B cell (primary cell): ENCODE measurements at regions not wholly inside any gene's neighbourhood (a gene's known extent, or its start where the extent isn't known, plus 50 kb on each side); places are given as distances from the start of the nearest gene placed in this dataset.

Experiments
- ATAC-seq: fragments of 200-7000 bp; cut with Tn5 transposase; one replicate; pipeline ENCODE4 v1.10.0; 2021; ENCODE audit warnings: low read depth, mild to moderate bottlenecking, moderate number of reproducible peaks, moderate library complexity
- CTCF ChIA-PET: fragments of 350-600 bp; sonication (Branson Sonifier 250); formaldehyde crosslinking; loops from one replicate; lab custom pipeline; 2021; ENCODE audit warnings: antibody characterized with exemption, inconsistent platforms; lab: Charles Lee
- POLR2A ChIA-PET: fragments of 350-600 bp; sonication (Branson Sonifier 250); formaldehyde crosslinking; loops from one replicate; lab custom pipeline; 2021; ENCODE audit warnings: antibody characterized with exemption; lab: Charles Lee
- DNase-seq: peaks from one replicate; pipeline ENCODE4 v3.0.0; 2013
- H2AFZ ChIP-seq: 2 replicates; pipeline ENCODE4 v1.6.1; 2012; ENCODE audit warnings: mild to moderate bottlenecking, low read depth, low read length; ENCODE audit not compliant: insufficient read depth, poor library complexity, severe bottlenecking
- H3K27ac ChIP-seq, 2 donors: 1 replicate in 1 of 2; 2 replicates in 1 of 2; pipeline ENCODE4 v1.5.1; 2012 to 2013; ENCODE audit warnings: low read length in 2 of 2, mild to moderate bottlenecking in 2 of 2, moderate library complexity in 1 of 2
- H3K27me3 ChIP-seq, 4 experiments: fragments of 200-600 bp in 1 of 4; sonication (generic) in 1 of 4; replicated peaks in 1 of 4; 1 replicate in 2 of 4; 2 replicates in 2 of 4; pipeline versions ENCODE4 v1.6.1 to v1.7.0; 2013 to 2016; ENCODE audit warnings: low read length in 3 of 4, mild to moderate bottlenecking in 2 of 4, mixed read lengths in 1 of 4, moderate library complexity in 1 of 4; ENCODE audit not compliant: insufficient read depth in 4 of 4, control insufficient read depth in 3 of 4; ENCODE audit errors: control extremely low read depth in 1 of 4
- H3K36me3 ChIP-seq, 2 experiments: replicated peaks in 1 of 2; 1 replicate in 1 of 2; 2 replicates in 1 of 2; pipeline versions ENCODE4 v1.6.1 to v1.7.1; 2013; ENCODE audit warnings: low read length in 1 of 2; ENCODE audit not compliant: insufficient read depth in 2 of 2, control insufficient read depth in 1 of 2; ENCODE audit errors: control extremely low read depth in 1 of 2, extremely low read depth in 1 of 2
- H3K4me1 ChIP-seq, 2 donors: fragments of 200-600 bp in 1 of 2; sonication (generic) in 1 of 2; 1 replicate in 1 of 2; 2 replicates in 1 of 2; pipeline versions ENCODE4 v1.5.1 to v1.6.1; 2013 to 2017; ENCODE audit warnings: low read length in 2 of 2; ENCODE audit not compliant: control insufficient read depth in 2 of 2, insufficient read depth in 2 of 2
- H3K4me2 ChIP-seq: replicated peaks from 2 replicates; pipeline ENCODE3; 2012; ENCODE audit warnings: mild to moderate bottlenecking, low read depth, low read length; ENCODE audit not compliant: poor library complexity, severe bottlenecking
- H3K4me3 ChIP-seq, 5 experiments: fragments of 200-600 bp in 1 of 5; sonication (generic) in 1 of 5; 1 replicate in 3 of 5; 2 replicates in 2 of 5; pipeline versions ENCODE4 v1.5.1 to v1.7.0; 2011 to 2016; ENCODE audit warnings: low read length in 4 of 5, mild to moderate bottlenecking in 4 of 5, low read depth in 2 of 5, control low read depth in 1 of 5, moderate library complexity in 1 of 5; ENCODE audit not compliant: insufficient read depth in 1 of 5; ENCODE audit errors: control extremely low read depth in 1 of 5, extremely low read depth in 1 of 5
- H3K79me2 ChIP-seq: fragments of 200-600 bp; sonication (generic); one replicate; pipeline ENCODE4 v1.6.0; 2016; ENCODE audit warnings: low read length; ENCODE audit not compliant: control insufficient read depth, insufficient read depth
- H3K9ac ChIP-seq: fragments of 200-600 bp; sonication (generic); 2 replicates; pipeline ENCODE4 v1.6.1; 2017; ENCODE audit warnings: mild to moderate bottlenecking, low read length, moderate library complexity
- H3K9me3 ChIP-seq, 3 donors: one replicate each; pipeline versions ENCODE4 v1.6.1 to v1.7.1; 2013; ENCODE audit warnings: low read length in 2 of 3; ENCODE audit not compliant: control insufficient read depth in 2 of 3, insufficient read depth in 1 of 3; ENCODE audit errors: control extremely low read depth in 1 of 3
- H4K20me1 ChIP-seq: 2 replicates; pipeline ENCODE4 v1.6.0; 2012; ENCODE audit warnings: mild to moderate bottlenecking, low read length; ENCODE audit not compliant: insufficient read depth, control insufficient read depth, poor library complexity, severe bottlenecking
- H3K27ac Mint-ChIP-seq: one replicate; pipeline ENCODE4 v1.8.0; 2021; ENCODE audit warnings: mixed read lengths
- H3K27me3 Mint-ChIP-seq: one replicate; pipeline ENCODE4 v1.8.0; 2021; ENCODE audit warnings: mixed read lengths
- H3K4me1 Mint-ChIP-seq: one replicate; pipeline ENCODE4 v1.8.0; 2021; ENCODE audit warnings: mixed read lengths
- H3K4me3 Mint-ChIP-seq: one replicate; pipeline ENCODE4 v1.8.0; 2021; ENCODE audit warnings: mixed read lengths
- H3K9me3 Mint-ChIP-seq: one replicate; pipeline ENCODE4 v1.8.0; 2022; ENCODE audit warnings: mixed read lengths; ENCODE audit not compliant: insufficient read depth
- CTCF ChIP-seq: fragments of 200-600 bp; IDR thresholded peaks from one replicate; pipeline ENCODE4 v1.8.0; 2022; ENCODE audit warnings: antibody characterized with exemption, mild to moderate bottlenecking
- EZH2 ChIP-seq: IDR thresholded peaks from 2 replicates; pipeline ENCODE4 v1.6.1; 2012; ENCODE audit warnings: borderline replicate concordance, low read depth, mild to moderate bottlenecking, moderate library complexity, low read length; ENCODE audit not compliant: insufficient read depth, poor library complexity, severe bottlenecking
- WGBS: methylation state at CpG from one replicate; pipeline ENCODE4 v1.1.5; 2013; ENCODE audit warnings: missing lambda C conversion rate; ENCODE audit not compliant: insufficient coverage; 5-methylcytosine and 5-hydroxymethylcytosine counted together
- intact Hi-C: fragments of 100-400 bp; cut with micrococcal nuclease; formaldehyde crosslinking; loops from one replicate; pipeline ENCODE4 v1.10.0; 2022

GRCh38 chr1:88286716-88287115 lies 397.4 kb upstream of the PKN2 start:
- WGBS: 100% methylated on average over 1 of the region's 1 CpG
- peaks cover 27% of the 10 kb centered on the region for H3K27me3 Mint-ChIP-seq
- no peak for ATAC-seq
- H3K4me1 ChIP-seq: no peaks in the 10 kb centered on the region
- DNase-seq: no peak
- no peak overlapping the region for H3K4me3 ChIP-seq
- no peaks in the 10 kb centered on the region for H3K79me2 ChIP-seq
- H3K27me3 ChIP-seq: peaks cover 0 to under 1% (median 0%) of the 10 kb centered on the region in 4 experiments
- no peaks in the 10 kb centered on the region for H3K4me1 Mint-ChIP-seq
- H4K20me1 ChIP-seq: no peaks in the 10 kb centered on the region
- TF ChIP-seq CTCF (no peak), EZH2 (no peak)
- H3K4me3 Mint-ChIP-seq: no peak overlapping the region
- H3K9ac ChIP-seq: no peak overlapping the region
- intact Hi-C loops: no loop called here
- no peak overlapping the region for H2AFZ ChIP-seq
- H3K9me3 Mint-ChIP-seq: no peaks in the 10 kb centered on the region
- H3K27ac Mint-ChIP-seq: no peak overlapping the region
- CTCF ChIA-PET: no interaction called here
- POLR2A ChIA-PET: no interaction called here
- no peaks in the 10 kb centered on the region for H3K9me3 ChIP-seq
- H3K36me3 ChIP-seq: no peaks in the 10 kb centered on the region
- H3K27ac ChIP-seq: no peak overlapping the region
- no peak overlapping the region for H3K4me2 ChIP-seq

- no peaks in the 10 kb centered on the region for H3K79me2 ChIP-seq
- ChIA-PET POLR2A (no interaction called here), CTCF (interaction anchor here (3.1 kb wide), 1 partner anchor 108 kb away, joined by 6 read pairs; no protein-coding TSS in a partner anchor)
- DNase-seq (no peak), ATAC-seq (no peak)
- intact Hi-C loops: no loop called here
- no peaks in the 10 kb centered on the region for H3K9me3 ChIP-seq
- no peak overlapping the region for H3K4me2 ChIP-seq
- no CpG with 5 or more reads among the region's 2 CpGs for WGBS
- H3K27ac ChIP-seq: no peak overlapping the region
- TF ChIP-seq CTCF (no peak), EZH2 (no peak)
- Mint-ChIP-seq H3K9me3 (no peaks in the 10 kb centered on the region), H3K4me3 (no peak overlapping the region), H3K27me3 (peaks cover 24% of the 10 kb centered on the region), H3K27ac (no peak overlapping the region), H3K4me1 (no peaks in the 10 kb centered on the region)
- no peaks in the 10 kb centered on the region for H3K36me3 ChIP-seq
- no peak overlapping the region for H2AFZ ChIP-seq
- no peaks in the 10 kb centered on the region for H3K4me1 ChIP-seq
- H3K27me3 ChIP-seq: peaks cover 0 to 5% (median 0%) of the 10 kb centered on the region in 4 experiments
- no peaks in the 10 kb centered on the region for H4K20me1 ChIP-seq
- no peak overlapping the region for H3K9ac ChIP-seq
- H3K4me3 ChIP-seq: no peak overlapping the region
Measured at GRCh38 chr1:88288571-88288970, 395.5 kb upstream of the PKN2 start.
